ENCODE measurements at regions not wholly inside any gene's neighbourhood (a gene's known extent, or its start where the extent isn't known, plus 50 kb on each side); places are given as distances from the start of the nearest gene placed in this dataset.

DNA sequence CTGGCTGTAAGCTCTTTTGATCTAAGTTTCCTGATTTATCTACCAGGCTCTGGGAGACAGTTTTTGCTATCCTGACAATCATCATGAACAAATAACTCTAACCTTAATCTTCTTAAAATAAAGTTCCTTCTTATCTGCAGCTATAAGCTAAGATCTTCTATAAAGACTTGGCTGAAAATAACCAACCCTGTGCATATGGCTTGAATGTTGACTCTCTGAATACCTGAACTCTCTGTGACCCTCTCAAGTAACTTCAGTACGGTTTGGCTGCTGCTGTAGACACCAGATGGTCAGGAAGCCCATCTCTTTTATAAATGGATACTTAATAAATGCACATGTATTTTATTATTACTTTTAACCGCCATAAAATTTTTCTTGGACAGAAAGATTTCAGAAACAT, 412.4 kb upstream of the CBLB start:
- no peak for ATAC-seq
- H3K36me3 ChIP-seq (ENCODE audit: insufficient read depth) = no peaks in the 10 kb centered on the region
- Mint-ChIP-seq H3K9me3 (no peaks in the 10 kb centered on the region; the same call in 2 of the 3 replicates), H3K4me3 (no peak overlapping the region), H3K4me1 (no peaks in the 10 kb centered on the region), H3K27me3 (ENCODE audit: insufficient read depth, low read depth, poor library complexity) (no peaks in the 10 kb centered on the region), H3K36me3 (ENCODE audit: low read depth) (no peaks in the 10 kb centered on the region), H3K27ac (no peak overlapping the region)
- DNase-seq (ENCODE audit: low spot score) = no peak
- no peaks in the 10 kb centered on the region for H4K20me1 ChIP-seq (replicated peaks; ENCODE audit: insufficient read depth)
- no peak overlapping the region for H3K4me2 ChIP-seq
- H3K9me2 ChIP-seq (ENCODE audit: insufficient read depth) = peaks cover 10% of the 10 kb centered on the region; the same call in 1 of the 2 replicates
- no peaks in the 10 kb centered on the region for H3K27me3 ChIP-seq (ENCODE audit: insufficient read depth)
- H3K27ac ChIP-seq (ENCODE audit: low read depth) = no peak overlapping the region
- H3K79me2 ChIP-seq (replicated peaks; ENCODE audit: insufficient read depth) = no peaks in the 10 kb centered on the region
- H3F3A ChIP-seq (replicated peaks; ENCODE audit: low read depth) = no peaks in the 10 kb centered on the region
- no peaks in the 10 kb centered on the region for H3K4me1 ChIP-seq (ENCODE audit: insufficient read depth)
- H3K4me3 ChIP-seq = no peak overlapping the region
- H2AFZ ChIP-seq = no peak overlapping the region
- no peak for TF ChIP-seq POLR2AphosphoS5 (IDR thresholded peaks at IDR 0.05; ENCODE audit: low read depth)
- no peak for TF ChIP-seq JUNB (IDR thresholded peaks at IDR 0.05; ENCODE audit: unreplicated experiment)

DNA sequence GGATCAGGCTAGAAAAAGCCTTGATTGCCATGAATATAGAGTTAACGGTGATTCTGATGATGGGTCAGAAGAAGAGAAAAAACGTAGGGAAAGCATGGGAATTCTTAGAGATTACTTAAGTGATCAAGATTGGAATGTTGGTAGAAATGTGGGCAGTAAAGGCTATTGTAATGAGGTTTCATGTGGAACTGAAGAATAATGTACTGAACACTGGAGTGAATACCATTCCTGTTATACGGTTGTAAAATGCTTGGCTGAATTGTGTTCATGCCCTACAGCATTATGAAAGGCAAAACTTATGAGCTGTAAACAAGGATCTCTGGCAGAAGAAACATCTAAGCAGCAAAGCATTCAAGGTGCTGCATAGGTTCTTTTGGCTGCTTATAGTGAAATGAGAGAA, 414.1 kb upstream of the CBLB start:
- no peak for DNase-seq (ENCODE audit: low spot score)
- Mint-ChIP-seq H3K9me3 (no peaks in the 10 kb centered on the region; the same call in 1 of the 3 replicates), H3K27me3 (ENCODE audit: insufficient read depth, low read depth, poor library complexity) (no peaks in the 10 kb centered on the region), H3K4me1 (no peaks in the 10 kb centered on the region), H3K36me3 (ENCODE audit: low read depth) (no peaks in the 10 kb centered on the region), H3K27ac (no peak overlapping the region), H3K4me3 (no peak overlapping the region)
- Histone ChIP-seq H3K9me2 (ENCODE audit: insufficient read depth) (peaks cover 10% of the 10 kb centered on the region; the same call in 1 of the 2 replicates), H3K4me3 (no peak overlapping the region), H3K4me1 (ENCODE audit: insufficient read depth) (no peaks in the 10 kb centered on the region), H3F3A (replicated peaks; ENCODE audit: low read depth) (no peaks in the 10 kb centered on the region), H3K36me3 (ENCODE audit: insufficient read depth) (no peaks in the 10 kb centered on the region), H2AFZ (no peak overlapping the region), H3K27ac (ENCODE audit: low read depth) (no peak overlapping the region), H4K20me1 (replicated peaks; ENCODE audit: insufficient read depth) (no peaks in the 10 kb centered on the region), H3K27me3 (ENCODE audit: insufficient read depth) (no peaks in the 10 kb centered on the region), H3K4me2 (no peak overlapping the region), H3K79me2 (replicated peaks; ENCODE audit: insufficient read depth) (no peaks in the 10 kb centered on the region)
- no peak for ATAC-seq
- TF ChIP-seq NANOG (IDR thresholded peaks at IDR 0.05; ENCODE audit: borderline replicate concordance) (no peak), POLR2AphosphoS5 (IDR thresholded peaks at IDR 0.05; ENCODE audit: low read depth) (no peak), ZNF331 (CRISPR knock-in tag; IDR thresholded peaks at IDR 0.05; ENCODE audit: low read depth) (no peak), ZNF114 (CRISPR knock-in tag; IDR thresholded peaks at IDR 0.05) (no peak), EZH2phosphoT487 (IDR thresholded peaks at IDR 0.05; ENCODE audit: unreplicated experiment) (no peak), CREB1 (CRISPR knock-in tag; IDR thresholded peaks at IDR 0.05; ENCODE audit: low read depth) (no peak), JUNB (IDR thresholded peaks at IDR 0.05; ENCODE audit: unreplicated experiment) (no peak), STAT1 (IDR thresholded peaks at IDR 0.05; ENCODE audit: unreplicated experiment) (no peak), EZH2 (IDR thresholded peaks at IDR 0.05; ENCODE audit: low read depth, unreplicated experiment) (no peak)
- TF ChIP-seq, protein P1, sequence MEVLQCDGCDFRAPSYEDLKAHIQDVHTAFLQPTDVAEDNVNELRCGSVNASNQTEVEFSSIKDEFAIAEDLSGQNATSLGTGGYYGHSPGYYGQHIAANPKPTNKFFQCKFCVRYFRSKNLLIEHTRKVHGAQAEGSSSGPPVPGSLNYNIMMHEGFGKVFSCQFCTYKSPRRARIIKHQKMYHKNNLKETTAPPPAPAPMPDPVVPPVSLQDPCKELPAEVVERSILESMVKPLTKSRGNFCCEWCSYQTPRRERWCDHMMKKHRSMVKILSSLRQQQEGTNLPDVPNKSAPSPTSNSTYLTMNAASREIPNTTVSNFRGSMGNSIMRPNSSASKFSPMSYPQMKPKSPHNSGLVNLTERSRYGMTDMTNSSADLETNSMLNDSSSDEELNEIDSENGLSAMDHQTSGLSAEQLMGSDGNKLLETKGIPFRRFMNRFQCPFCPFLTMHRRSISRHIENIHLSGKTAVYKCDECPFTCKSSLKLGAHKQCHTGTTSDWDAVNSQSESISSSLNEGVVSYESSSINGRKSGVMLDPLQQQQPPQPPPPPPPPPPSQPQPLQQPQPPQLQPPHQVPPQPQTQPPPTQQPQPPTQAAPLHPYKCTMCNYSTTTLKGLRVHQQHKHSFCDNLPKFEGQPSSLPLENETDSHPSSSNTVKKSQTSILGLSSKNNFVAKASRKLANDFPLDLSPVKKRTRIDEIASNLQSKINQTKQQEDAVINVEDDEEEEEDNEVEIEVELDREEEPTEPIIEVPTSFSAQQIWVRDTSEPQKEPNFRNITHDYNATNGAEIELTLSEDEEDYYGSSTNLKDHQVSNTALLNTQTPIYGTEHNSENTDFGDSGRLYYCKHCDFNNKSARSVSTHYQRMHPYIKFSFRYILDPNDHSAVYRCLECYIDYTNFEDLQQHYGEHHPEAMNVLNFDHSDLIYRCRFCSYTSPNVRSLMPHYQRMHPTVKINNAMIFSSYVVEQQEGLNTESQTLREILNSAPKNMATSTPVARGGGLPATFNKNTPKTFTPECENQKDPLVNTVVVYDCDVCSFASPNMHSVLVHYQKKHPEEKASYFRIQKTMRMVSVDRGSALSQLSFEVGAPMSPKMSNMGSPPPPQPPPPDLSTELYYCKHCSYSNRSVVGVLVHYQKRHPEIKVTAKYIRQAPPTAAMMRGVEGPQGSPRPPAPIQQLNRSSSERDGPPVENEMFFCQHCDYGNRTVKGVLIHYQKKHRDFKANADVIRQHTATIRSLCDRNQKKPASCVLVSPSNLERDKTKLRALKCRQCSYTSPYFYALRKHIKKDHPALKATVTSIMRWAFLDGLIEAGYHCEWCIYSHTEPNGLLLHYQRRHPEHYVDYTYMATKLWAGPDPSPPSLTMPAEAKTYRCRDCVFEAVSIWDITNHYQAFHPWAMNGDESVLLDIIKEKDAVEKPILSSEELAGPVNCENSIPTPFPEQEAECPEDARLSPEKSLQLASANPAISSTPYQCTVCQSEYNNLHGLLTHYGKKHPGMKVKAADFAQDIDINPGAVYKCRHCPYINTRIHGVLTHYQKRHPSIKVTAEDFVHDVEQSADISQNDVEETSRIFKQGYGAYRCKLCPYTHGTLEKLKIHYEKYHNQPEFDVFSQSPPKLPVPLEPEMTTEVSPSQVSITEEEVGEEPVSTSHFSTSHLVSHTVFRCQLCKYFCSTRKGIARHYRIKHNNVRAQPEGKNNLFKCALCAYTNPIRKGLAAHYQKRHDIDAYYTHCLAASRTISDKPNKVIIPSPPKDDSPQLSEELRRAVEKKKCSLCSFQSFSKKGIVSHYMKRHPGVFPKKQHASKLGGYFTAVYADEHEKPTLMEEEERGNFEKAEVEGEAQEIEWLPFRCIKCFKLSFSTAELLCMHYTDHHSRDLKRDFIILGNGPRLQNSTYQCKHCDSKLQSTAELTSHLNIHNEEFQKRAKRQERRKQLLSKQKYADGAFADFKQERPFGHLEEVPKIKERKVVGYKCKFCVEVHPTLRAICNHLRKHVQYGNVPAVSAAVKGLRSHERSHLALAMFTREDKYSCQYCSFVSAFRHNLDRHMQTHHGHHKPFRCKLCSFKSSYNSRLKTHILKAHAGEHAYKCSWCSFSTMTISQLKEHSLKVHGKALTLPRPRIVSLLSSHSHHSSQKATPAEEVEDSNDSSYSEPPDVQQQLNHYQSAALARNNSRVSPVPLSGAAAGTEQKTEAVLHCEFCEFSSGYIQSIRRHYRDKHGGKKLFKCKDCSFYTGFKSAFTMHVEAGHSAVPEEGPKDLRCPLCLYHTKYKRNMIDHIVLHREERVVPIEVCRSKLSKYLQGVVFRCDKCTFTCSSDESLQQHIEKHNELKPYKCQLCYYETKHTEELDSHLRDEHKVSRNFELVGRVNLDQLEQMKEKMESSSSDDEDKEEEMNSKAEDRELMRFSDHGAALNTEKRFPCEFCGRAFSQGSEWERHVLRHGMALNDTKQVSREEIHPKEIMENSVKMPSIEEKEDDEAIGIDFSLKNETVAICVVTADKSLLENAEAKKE (CRISPR knock-in tag; IDR thresholded peaks at IDR 0.05) = no peak
- TF ChIP-seq, protein P2, sequence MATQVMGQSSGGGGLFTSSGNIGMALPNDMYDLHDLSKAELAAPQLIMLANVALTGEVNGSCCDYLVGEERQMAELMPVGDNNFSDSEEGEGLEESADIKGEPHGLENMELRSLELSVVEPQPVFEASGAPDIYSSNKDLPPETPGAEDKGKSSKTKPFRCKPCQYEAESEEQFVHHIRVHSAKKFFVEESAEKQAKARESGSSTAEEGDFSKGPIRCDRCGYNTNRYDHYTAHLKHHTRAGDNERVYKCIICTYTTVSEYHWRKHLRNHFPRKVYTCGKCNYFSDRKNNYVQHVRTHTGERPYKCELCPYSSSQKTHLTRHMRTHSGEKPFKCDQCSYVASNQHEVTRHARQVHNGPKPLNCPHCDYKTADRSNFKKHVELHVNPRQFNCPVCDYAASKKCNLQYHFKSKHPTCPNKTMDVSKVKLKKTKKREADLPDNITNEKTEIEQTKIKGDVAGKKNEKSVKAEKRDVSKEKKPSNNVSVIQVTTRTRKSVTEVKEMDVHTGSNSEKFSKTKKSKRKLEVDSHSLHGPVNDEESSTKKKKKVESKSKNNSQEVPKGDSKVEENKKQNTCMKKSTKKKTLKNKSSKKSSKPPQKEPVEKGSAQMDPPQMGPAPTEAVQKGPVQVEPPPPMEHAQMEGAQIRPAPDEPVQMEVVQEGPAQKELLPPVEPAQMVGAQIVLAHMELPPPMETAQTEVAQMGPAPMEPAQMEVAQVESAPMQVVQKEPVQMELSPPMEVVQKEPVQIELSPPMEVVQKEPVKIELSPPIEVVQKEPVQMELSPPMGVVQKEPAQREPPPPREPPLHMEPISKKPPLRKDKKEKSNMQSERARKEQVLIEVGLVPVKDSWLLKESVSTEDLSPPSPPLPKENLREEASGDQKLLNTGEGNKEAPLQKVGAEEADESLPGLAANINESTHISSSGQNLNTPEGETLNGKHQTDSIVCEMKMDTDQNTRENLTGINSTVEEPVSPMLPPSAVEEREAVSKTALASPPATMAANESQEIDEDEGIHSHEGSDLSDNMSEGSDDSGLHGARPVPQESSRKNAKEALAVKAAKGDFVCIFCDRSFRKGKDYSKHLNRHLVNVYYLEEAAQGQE (IDR thresholded peaks at IDR 0.05; ENCODE audit: unreplicated experiment) = no peak
- TF ChIP-seq, protein P3, sequence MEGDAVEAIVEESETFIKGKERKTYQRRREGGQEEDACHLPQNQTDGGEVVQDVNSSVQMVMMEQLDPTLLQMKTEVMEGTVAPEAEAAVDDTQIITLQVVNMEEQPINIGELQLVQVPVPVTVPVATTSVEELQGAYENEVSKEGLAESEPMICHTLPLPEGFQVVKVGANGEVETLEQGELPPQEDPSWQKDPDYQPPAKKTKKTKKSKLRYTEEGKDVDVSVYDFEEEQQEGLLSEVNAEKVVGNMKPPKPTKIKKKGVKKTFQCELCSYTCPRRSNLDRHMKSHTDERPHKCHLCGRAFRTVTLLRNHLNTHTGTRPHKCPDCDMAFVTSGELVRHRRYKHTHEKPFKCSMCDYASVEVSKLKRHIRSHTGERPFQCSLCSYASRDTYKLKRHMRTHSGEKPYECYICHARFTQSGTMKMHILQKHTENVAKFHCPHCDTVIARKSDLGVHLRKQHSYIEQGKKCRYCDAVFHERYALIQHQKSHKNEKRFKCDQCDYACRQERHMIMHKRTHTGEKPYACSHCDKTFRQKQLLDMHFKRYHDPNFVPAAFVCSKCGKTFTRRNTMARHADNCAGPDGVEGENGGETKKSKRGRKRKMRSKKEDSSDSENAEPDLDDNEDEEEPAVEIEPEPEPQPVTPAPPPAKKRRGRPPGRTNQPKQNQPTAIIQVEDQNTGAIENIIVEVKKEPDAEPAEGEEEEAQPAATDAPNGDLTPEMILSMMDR (conservative IDR thresholded peaks at IDR 0.05; ENCODE audit: low read depth in 2 of 2) = no peak

Measured in GM23338 (cell line).